HG02973 (cell line): ENCODE measurements at regions not wholly inside any gene's neighbourhood (a gene's known extent, or its start where the extent isn't known, plus 50 kb on each side); places are given as distances from the start of the nearest gene placed in this dataset.

Experiments used
- ATAC-seq: cut with Tn5 transposase; IDR thresholded peaks from one replicate; pipeline ENCODE4 v1.9.1; 2021; ENCODE audit warnings: moderate library complexity; ENCODE audit not compliant: unreplicated experiment

DNA sequence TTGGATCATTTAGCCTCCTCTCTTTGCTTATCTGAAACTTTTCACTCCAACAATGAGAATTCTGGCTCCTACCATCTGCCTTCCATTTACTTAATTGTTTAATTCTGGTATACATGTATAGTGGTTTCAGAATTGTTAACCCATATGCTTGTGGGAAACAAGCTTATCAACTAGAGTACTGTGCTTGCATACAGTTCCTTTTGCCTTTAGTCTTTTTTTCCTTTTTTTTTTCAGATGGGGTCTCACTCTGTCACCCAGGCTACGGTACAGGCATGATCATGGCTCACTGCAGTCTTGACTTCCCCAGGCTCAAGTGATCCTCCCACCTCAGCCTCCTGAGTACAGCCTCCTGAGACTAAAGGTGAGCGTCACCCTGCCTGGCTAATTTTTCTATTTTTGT, 153.8 kb upstream of the LHX5 start:
- no peak for ATAC-seq

DNA sequence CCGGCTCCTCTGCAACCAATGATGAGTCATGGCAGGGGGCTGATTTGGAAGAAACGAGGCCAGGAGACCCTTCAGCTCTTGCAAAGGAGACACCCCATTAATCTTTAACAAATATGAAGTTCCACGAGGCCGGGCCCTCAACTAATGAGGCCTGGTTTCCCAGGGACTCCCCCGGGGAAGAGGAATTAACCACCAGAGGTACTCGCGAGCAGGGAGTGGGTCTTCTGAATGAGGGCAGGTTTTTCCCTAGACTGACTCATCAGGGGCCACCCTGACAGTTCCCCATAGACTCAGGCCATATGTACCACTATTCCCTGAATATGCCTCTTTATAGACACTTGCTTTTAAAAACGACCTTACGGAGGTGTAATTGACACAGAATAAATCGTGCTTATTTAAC, 150.7 kb upstream of the LHX5 start:
- ATAC-seq: no peak

DNA sequence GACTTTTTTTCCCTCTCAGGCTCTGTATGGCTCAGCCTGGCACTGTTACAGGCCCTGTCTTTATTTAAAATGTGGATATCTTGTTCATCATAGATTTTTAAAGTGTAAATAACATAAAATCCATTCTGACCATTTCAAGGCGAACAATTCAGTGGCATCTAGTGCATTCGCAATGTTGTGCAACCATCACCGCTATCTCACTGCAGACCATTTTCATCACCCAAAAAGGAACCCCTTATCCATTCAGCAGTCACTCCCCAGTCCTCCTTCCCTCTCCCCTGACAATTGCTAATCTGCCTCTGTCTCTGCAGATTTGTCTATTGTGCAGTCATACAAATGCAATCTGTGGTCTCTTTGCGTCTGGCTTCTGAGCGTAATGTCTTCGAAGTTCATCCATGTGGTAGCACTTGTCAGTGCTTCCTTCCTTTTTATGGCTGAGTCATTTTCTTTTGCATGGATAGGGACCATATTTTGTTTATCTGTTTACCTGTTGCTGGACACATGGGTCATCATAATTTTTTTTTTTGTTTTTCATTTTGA, 148.8 kb upstream of the LHX5 start:
- ATAC-seq: no peak

DNA sequence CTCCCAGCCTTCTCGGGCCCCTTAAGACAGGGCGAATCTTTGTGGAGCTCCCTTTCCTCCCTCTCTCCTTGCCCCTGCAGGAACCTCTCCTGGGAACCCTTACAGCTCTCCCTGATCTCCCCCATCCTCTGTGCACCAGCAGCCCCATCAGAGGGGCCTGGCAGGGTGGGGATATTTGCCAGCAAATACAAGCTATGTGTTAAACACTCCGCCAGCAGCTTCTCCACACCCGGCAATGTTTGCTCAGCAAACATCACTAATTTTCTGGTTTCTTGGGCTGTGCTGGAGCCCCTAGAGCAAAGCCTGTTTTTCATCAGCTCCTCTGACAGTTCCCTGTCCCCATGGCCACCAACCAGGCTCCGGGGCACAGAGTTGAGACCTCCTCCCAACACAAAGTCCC, 147.5 kb upstream of the LHX5 start:
- ATAC-seq: no peak

DNA sequence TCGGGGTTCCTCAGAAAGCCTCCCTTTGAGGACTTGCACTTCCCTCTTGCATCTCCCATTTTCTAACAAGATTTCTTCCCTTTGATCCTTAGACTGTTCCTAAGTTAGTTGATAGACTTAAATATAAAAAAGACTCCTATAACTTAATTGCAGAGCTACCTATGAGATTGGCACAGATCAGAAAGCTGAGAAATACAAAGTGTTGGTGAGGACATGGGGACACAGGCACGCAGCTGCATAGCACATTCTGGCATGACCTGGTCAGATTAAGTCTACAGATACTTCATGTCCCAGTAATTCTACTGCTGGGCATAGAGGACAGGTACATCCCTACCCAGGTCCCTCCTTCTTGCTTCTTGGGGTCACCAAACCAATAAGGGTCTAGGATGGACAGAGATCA, 141.7 kb upstream of the LHX5 start:
- ATAC-seq: no peak

DNA sequence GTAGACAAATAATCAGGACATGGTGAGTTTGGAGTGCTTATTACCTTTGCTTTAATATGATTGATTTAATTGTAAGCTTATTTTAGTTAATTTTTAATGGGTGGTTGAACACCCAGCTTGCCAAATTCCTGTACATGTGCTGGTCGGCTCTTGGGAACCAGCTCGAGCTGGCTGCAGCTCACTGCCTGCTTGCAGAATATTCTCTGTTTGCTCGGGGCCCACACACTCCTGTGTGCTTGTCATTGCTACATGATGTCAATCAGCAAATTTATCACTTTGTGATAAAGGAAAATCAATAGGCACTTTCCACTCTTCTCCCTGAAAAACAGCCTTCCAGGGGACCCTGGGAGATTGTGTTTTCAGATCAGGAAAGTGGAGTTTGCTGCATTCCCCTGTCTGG, 141.1 kb upstream of the LHX5 start:
- ATAC-seq: no peak

DNA sequence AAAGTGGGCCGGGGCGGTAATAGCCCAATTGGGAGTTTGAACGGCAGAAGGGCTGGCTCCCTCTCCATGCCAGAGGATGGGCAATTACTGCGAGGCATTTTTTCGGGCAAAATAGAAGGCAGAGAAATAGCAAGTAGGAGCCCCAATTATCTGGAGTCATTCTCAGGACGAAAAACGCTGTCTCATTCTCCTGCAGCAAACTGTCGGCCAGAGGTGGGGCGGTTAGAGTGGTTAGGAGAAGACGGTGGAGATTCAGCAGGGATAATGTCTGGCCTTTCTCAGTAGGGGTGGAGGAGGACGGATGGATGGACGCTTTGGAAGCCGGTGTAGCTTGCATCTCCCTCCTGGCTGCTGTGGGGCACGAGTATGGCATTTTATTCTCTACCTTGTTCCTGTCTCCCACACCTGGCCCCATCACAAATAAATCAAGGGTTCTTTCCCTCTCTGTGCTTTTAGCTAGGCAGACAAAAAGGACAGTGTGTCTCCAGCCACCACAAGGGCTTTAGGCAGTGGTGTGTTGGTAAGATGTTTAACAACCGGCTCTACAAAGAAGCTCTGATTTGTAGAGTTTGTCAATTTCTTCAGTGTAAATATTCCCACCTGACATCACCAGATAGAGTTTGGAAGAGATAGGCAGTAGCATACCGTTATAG, 140.5 kb upstream of the LHX5 start:
- no peak for ATAC-seq

DNA sequence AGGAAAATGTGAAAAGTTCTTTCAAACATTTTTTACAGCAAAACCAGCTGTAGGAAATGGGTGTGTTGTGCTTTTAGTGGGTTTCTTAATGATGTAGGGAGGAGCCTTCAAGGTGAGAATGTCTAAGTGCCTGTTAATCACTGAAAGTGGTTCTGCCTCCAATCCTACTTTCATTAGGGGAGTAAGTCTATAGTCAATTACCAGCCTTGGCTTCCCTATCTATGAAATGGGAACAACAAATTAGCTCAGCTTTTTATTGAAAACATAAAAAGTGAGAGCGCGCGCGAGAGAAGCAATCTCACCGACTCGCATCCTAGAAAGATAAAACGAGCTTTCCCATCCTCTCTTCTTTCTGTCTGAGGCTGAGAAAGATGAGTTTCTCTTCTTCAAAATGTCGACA, 140.0 kb upstream of the LHX5 start:
- no peak for ATAC-seq

DNA sequence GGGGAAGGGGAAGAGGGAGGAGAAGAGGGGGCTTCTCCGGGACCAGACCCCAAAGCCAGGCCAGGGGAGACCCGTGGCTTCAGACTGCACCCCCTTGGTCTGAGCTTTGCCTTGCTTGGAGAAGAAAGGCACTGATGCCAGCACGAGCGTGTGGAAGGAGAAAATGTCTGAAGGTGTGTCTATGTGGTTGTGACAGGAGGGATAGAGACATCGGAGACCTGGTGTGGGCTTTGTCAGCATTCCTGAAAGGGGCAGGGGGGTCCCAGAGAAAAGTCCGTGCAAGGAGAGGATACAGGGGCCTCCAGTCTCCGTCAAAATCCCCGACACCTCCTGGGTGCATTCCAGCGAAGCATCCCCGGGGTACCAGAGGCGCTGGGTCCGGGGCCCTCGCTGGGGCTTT, 139.0 kb upstream of the LHX5 start:
- no peak for ATAC-seq

DNA sequence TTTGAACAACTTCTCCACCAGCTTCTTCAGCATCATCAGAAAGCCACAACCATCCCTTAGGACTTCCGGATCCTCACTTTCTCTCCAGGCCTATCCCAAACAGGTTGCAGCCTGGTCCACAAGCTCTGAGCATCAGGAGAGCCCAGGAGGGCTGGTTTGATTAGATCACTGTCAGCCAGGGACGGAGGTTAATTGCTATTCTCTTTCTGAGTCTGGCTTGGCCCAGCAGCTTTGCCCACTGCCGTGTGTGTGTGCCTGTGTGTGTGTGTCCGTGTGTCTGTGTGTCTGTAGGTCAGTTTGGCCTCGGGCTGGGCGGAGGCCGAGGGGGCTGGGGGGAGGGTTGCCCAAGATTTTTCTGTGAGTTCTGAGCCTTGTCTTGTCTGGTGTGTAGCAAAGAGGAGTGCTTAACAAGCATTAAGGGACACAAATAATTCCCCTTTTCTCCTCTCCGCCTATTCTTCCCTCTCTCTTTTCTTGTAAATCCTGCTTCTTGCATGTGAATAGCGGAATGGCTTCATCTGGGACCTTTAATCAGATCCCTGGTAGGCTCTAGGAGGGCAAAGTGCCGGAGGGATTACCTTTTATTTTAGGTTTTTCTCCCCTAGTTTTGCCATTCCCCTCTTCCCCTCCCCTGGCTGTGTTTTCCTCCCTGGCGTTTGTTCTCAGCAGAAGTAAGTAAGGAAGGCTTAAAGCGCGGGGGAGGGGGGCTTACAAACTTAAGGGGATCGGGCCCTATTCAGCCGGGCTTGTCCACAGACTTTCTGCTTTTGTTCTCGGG, 138.2 kb upstream of the LHX5 start:
- no peak for ATAC-seq

DNA sequence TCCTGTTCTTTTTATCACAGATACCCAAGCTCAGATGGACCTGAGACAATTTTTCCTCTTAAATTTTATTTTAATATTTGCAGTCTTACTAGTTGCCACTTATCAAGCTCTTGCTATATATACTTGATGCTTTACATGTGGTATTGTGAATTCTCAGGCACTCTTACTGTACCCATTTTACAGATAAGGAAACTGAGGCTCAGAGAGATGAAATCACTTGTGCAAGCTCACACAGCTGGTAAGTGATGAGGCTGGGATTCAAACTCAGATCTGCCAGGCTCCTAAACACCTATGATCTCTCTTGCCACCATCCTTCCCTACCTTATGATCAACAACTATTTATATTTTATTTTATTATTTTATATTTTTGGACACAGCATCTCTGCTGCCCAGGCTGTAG, 133.0 kb upstream of the LHX5 start:
- no peak for ATAC-seq

DNA sequence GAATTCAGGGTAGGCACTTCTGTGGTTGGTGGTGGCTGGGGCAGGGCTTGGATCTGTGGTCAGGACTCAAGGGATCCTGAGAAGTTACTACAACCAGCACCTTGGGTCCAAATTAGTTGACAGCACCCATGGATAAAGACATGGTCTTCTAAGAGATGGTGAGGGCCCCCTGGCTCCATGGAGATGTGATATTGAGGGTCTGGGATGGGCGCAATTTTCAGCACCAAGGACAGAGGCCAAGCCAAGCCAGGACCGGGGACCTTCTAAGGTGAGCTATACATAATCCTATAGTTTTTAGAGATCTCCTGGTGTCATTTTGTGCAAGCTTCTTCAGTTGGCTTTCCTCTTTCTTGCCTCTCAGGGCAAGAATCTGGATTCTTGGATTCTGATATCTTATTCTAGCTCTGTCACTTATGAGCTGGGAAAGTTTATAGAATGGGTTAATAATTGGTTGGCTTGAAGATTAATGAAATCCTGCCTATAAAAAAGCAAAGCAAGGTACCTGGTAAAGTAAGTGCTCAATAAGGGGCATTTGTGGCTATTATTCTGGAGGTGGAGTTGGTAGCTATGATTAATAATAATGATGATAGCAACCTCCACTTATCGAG, 130.1 kb upstream of the LHX5 start:
- no peak for ATAC-seq

DNA sequence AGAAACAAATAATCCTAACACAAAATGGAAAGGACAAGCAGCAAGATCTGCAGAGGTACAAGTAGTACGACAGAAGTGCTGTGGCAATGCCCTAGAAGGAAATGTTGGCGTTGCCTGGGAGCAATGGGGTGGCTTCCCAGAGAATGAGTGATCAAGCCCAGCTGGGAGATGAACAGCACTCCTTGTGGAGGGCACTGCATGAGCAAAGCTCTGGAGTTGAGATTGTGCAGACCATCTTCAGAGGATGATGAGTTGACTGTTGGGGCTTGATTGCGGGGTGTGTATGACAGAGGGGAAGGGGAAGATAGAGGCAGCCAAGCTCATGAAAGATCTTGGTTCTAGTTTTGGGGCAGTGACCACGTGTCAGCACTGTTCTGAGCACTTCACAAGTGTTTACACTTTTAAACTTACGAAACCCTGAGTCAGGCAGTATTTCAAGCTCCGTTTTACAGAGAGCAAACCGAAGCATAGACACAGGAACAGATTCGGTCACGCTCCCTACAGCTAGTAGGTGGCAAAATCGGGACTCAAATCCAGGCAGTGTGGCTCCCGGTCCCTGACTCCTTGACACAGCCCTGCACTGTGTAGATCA, 127.2 kb upstream of the LHX5 start:
- ATAC-seq: no peak

DNA sequence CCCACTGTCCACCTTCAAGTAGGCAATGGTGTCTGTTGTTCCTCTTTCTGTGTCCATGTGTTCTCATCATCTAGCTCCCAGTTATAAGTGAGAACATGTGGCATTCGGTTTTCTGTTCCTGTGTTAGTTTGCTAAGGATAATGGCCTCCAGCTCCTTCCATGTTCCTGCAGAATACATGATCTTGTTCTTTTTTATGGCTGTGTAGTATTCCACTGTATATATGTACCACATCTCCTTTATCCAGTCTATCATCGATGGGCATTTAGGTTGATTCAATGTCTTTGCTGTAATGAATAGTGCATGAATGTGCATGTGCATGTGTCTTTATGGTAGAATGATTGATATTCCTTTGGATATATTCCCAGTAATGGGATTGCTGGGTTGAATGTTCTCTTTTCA, 123.3 kb upstream of the LHX5 start:
- no peak for ATAC-seq

DNA sequence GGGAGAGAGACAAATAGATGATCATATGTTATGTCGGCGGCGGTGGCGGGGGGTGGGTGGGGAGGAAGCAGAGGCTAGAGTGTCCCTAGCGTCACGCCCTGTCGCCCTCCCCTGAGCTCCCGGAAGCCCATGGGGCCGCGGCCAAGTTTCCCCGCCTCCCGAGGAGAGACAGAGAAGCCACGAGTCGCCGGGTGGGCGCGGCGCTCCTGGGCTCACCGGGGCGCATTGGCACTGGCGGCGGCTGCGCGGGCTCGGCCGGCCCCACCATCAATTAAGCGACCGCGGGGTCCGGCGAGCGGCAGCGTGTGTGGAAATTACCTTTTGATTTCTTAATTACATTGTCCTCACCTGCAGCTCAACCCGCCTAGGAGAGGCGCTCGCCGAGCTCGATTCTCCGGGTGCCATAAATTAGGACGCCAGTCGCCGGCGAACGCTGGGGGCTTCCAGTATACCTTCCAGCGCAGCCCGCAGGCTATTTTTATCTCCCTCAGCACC, 119.9 kb upstream of the LHX5 start:
- ATAC-seq: peak; percentile 53

DNA sequence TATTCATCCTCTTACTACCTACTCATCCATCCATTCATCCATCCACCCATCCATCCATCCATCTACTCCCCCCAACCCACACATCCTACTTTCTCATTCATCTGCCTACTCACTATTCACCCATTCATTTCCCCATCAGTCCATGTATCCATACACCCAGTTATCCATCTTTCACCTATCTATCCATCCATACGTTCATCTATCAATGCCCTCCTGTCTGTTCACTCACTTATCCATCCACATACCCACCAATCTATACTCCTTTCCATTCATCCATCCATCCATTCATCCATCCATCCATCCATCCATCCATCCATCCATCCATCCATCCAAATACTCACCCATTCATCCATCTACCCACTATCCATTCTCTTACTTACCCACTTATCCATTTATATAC, 117.8 kb upstream of the LHX5 start:
- ATAC-seq: no peak

DNA sequence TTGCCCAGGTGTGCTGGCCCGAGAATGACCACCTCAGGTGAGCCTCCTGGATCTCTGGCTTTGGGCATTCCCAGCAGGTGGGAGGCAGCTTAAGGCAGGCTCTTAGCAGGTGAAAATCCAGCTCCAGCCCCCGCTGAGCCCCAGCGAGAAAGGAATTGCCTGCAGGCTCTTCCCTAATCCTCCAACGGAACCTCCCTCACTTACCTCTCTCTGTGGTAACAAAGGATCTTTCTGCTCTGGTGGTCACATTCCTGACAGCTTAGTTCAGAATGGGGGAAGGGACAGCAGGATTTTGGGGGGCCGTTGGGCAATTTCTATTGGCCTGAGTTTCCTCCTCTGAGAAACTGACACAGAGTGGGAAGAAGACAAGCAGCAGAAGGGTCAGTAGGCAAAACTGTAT, 116.0 kb upstream of the LHX5 start:
- ATAC-seq: no peak

DNA sequence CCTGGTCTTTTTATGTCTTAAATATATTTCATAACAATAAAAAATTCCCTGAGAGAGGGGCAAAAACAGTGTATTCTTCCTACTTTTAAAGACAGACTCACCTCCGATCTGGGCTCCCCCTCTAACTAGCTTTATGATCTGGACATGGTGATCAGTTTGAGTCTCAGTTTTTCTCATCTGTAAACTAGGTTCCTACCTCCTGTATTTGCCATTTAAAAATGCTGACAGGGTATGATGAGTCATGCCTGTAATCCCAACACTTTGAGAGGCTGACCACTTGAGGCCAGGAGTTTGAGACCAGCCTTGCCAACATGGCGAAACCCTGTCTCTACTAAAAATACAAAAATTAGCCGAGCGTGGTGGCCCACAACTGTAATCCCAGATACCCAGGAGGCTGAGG, 114.8 kb upstream of the LHX5 start:
- ATAC-seq: no peak

DNA sequence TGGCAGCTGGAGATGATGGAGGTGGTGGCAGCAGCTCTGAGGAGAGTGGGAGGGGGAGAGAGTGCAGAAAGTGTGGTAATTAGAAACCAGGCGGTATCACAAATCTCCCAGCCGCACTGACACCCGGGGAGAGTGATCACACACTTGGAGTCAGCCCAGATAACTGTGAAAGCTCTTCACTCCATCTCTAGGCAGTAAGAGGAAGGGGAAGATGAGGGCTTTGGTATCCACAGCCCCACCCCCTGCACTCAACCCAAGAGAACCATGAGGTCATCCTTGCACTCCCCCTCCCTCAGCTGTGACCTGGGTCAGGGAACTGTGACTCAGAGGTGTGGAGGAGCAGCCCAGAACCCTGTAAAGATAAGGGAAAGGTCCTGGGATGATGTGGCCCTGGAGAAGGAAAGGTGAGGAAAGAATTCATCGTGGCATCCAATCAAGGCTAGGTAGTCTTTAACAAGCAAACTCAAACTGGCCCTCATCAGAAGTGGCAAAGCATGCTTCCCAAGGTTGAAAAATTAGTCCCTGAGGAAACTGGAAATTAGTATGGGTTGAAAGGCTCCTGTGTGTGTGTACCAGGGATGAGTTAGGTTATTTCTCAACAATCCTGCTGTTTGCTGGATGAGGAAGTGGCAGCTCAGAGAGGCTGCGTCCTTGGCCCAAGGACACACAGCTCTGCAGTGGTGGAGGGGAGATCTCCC, 111.0 kb upstream of the LHX5 start:
- ATAC-seq: no peak

DNA sequence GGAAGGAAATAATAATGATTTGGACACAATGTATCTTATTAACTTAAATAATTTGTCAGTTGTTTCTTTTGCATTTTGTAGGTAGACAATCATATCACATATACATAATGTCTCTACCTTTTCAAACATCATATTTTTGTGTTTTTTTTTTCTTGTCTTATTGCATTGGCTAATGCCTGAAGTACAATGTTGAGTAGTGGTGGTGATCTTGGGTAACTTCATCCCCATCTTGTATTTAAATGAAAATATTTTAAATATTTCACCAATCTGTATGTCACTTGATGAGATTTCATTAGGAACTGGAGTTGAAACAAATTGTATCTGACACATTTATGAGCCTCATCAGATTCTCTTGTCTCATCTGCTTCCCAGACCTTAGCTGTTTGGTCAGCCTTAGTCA, 109.7 kb upstream of the LHX5 start:
- no peak for ATAC-seq

DNA sequence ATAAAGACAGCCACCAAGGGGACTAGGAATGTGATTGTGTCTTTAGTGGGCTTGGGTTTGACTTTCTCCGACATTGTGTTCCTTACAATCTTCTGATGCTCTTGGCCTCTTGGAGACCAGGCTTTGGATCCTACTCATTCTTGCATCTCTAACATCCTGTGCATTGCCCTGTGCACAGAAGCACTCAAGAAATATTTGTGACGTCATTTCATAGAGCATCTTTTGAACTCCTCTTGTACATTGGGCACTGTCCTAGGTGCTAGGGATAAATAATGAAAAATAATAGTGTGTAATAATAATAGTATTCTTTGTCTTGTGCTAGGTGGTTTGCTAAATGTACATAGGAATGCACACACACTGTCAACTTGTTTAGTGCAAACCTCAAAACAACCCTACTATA, 108.8 kb upstream of the LHX5 start:
- no peak for ATAC-seq
